HUDEP-2 (cell line): ENCODE measurements at regions not wholly inside any gene's neighbourhood (a gene's known extent, or its start where the extent isn't known, plus 50 kb on each side); places are given as distances from the start of the nearest gene placed in this dataset.
"Not testable (repeated sequence)": the region's sequence is repeated elsewhere in the genome, so short reads cannot be mapped to it uniquely, and the experiment has no call there.

Experiments
- DNase-seq, 76 experiments: peaks; one replicate each; lab custom pipeline; 2025; ENCODE audit not compliant: unreplicated experiment in 76 of 76; lab: John Stamatoyannopoulos, UW

DNA sequence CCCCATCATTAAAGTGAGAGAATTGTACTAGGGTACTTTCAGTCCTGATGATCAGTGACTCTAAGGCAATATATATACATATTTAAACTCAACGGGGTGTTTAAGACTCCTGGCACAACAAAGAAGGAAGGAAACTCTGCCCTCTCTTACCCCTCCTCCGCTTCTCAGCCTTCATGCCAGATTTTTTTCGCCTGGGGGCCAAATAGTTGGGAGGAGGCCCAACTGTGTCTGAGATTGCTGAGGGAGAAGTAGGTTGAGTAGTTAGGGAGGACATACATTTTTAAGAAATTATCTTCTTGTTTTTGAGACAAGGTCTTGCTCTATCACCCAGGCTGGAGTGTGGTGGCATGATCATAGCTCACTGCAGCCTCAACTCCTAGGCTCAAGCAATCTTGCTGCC, 127.7 kb upstream of the SHB start:
- no peak for DNase-seq

DNA sequence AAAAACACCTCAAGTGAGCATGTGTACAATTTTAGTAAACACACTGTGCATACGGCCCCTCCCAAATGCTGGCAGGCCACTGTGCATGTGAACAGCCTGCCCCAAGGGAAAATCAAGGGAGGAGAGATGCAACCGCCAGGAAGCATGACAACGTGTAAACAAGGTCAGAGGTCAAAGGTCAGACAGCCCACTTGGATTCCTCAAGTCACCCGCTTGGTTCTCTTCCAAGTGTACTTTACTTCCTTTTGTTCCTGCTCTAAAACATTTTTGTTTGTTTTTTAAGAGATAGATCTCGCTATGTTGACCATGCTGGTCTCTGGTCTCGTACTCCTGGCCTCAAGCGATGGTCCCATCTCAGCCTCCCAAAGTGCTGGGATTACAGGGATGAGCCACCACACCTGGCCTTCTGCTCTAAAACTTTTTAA, 126.7 kb upstream of the SHB start:
- DNase-seq: no peak

DNA sequence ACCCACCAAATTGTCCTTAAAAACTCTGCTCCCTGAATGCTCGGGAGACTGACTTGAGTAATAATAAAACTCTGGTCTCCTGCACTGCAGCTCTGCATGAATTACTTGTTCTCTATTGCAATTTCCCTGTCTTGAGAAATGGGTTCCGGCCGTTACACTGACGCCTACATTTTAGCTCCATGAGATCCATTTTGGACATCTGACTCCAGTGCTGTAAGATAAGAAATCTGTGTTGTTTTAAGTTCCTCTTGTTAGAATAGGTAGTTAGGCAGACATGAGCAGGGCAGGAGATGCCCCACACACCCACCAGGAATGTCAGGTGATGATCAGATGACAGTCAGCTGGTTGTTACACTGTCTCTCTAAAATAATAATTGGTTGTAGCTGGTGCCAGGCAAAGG, 125.8 kb upstream of the SHB start:
- DNase-seq: no peak

- no peak for DNase-seq
Measured at GRCh38 chr9:38192731-38193265, 123.8 kb upstream of the SHB start.

DNA sequence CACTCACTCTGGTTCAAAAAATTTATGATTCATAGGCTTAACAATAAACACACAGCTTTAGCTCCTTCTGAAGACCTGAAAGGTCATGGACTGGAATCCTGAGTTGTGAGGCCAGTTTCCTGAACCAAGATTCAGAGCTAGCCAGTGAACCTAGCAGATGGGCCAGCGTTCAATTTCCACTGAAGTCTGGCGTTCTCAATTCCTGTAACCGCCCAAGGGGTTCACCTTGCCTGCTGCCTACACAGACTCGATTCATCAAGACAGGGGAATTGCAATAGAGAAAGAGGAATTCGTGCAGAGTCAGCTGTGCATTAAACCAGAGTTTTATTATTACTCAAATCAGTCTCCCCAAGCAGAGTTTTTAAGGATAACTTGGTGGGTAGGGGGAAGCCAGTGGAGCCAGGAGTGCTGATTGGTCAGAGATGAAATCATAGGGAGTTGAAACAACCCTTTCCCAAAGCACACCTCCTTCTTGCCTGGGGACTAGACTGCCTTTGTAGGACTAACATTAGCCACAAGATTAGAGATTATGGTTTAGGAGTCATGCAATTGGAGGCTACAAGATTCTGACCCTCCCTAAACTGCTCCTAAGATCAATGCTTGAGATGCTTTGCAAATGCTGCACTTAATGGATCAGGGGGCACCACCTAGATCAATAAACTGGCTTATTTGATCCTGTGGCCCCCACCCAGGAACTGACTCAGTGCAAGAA, 117.5 kb upstream of the SHB start:
- DNase-seq: no peak

DNA sequence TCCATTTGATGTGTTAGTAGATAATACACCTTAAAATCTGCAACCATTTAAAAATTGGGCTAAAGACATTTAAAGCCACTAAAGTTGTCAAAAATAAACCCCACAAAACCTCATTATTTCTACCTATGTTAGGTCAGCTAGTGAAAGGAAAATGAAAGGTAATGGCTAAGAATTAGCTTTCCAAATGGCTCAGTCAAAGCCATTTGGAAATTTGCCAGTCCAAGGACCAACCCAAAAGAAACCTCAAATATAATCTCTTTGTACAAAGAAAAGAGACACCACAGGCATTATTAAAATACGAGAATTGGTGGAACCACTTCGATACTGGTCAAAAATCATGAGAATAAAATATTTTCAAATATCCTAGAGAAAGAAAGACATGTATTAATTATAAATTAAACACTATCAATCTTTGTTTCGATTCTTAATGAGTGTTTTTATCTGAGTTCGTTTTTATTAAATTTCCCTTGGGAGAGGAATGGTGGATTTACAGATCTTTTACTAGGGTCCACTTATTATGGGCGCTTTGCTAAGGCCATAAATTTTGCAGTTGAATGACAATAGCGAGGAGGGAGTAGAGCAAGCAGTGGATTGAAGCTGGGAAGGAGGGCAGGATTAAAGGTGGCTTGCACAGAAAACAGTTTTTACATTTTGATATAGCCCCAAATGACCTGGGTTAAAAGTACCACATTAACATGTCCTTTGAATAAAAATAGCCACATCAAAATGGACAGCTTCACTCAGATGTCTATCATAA, 116.8 kb upstream of the SHB start:
- no peak for DNase-seq

DNA sequence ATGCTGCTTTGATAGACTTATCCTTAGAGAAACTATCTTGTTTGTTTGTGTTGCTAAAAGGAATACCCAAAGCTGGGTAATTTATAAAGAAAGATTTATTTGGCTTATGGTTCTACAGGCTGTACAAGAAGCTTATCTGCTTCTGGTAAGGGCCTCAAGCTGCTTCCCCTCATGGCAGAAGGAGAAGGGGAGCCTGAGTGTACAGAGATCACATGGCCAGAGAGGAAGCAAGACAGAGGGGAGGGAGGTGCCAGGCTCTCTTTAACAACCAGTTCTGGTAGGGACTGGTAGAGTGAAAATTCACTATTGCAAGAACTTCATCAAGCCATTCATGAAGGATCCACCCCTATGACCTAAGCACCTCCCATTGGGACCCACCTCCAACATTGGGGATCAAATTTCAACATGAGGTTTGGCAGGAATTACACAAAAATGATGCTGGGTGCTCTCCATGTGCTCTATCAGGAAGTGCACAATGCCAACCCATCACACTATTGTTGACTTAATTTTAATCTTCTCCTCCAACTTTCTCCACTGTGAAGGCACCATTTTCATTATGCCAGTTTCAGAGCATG, 115.1 kb upstream of the SHB start:
- DNase-seq: no peak

DNA sequence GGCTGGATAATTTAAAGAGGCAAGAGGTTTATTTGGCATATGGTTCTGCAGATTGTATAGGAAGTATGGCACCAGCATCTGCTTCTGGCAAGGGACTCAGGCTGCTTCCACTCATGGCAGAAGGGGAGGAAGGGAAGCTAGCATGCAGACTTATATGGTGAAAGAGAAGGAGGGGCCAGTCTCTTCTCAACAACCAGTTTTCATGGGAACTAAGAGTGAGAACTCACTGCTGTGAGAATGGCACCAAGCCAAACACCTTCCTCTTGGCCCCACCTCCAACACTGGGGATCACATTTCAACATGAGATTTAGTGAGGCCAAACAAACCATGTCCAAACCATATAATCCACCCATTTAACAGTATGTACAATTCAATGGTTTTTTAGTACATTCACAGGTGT, 113.3 kb upstream of the SHB start:
- no peak for DNase-seq

DNA sequence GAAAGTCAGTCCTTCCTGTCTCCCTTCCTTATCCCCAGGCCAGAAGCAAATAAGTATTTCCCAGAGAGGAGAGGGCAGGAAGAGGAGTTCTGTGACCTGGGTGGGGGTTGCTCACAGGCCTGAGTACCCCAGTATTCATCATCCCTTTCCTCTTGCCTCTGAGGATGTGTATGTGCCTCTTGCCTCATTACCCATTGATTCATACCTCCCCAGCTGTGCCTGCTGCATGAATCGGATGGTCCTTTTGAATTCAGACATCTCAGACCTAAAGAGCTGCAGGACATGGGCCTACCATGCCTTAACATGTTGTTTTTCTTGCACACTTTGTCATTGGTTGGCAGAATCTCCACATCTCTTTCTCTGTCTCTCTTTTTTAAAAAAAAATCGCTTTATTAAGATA, 112.8 kb upstream of the SHB start:
- no peak for DNase-seq

DNA sequence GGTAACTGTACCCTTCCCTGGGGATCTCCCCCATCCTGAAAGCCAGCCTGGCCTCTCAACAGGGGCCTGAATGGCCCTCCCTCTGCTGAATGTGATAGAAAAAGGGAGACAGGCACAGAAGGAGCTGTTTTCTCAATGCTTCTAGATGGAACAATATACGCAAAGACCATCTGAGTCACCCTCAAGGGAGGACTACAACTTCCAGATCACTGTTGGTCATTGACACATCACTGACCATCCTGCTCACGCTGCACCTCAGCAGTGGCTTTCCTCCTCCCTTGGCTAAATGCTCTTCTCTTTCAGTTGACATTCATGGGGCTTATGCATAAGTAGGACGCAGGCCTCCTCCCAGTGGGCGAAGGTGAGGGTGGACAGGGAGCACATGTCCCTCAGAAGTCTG, 112.2 kb upstream of the SHB start:
- DNase-seq: no peak

DNA sequence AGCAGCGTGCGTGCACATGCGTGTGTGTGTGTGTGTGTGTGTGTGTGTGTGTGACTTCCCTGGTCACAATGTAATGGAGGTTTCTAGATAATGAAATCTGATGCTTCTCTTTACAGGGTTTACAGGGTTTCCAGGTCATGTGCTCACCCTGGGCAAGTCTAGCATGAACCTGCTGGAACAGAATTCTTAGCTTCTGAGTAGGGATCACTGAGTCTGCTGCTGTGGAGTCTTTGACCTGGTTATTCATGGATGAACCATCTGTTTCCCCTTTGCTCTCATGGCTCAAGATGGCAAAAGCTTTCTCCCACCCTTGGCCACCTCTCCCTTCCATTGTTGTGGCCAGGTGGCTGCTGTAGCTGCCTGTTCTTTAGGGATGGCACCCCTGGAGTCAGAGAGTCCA, 111.6 kb upstream of the SHB start:
- DNase-seq: no peak

- no peak for DNase-seq
Measured at GRCh38 chr9:38179965-38180364, 110.9 kb upstream of the SHB start.

GRCh38 chr9:38178237-38178636, 109.2 kb upstream of the SHB start:
- DNase-seq: no peak

DNA sequence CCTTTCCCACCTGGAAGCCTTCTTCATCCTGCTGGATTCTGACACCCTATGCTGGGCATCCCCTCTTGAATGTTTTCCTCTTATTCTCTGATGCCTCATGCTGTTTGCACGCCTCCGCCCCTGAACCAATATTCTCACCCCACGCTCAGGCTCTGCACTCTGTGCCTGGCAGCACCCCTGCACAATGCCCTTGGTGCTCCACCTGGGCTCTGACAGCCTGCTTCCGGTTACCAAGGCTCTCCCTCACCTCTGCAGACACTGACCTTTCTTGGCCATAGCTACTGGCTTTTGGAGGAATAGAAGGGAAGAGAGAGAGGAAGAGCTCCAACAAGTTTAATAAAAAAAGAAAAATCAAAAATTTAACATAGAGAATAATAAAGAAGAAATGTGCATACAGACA, 108.7 kb upstream of the SHB start:
- no peak for DNase-seq

GRCh38 chr9:38176251-38176650, 107.2 kb upstream of the SHB start:
- no peak for DNase-seq

DNA sequence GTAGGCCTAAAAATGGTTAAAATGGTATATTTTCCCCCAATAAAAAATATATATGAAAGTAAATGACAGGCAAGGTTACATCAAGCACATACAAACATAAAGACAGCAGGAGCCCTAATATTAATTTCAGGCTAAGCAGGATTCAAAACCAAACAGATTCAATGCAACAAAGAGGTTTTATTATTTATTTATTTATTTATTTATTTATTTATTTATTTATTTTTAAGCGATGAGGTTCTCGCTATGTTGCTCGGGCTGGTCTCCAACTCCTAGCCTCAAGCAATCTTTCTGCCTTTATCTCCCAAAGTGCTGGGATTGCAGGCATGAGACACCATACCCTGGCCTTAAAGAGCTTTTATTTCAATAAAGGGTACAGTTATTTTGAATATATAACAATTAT, 106.4 kb upstream of the SHB start:
- DNase-seq: no peak

GRCh38 chr9:38172586-38172985, 103.6 kb upstream of the SHB start:
- DNase-seq: no peak

- DNase-seq: no peak
Measured at GRCh38 chr9:38171926-38172325, 102.9 kb upstream of the SHB start.

DNA sequence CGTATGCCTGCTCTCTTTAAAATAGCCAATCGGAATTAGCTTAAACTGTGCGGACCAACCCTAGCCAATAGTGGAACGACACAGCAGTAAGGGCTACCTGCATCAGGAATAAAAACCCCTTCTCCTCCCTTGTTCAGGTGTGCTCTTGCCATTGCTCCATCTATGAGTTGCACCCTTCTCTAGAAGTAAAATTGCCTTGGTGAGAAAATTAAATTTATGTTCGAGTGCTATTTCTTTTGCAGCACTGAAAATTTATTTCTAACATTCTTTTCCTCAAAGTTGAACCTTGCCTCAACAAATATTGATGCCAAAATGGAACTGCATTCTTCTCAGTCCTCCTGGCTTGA, 102.5 kb upstream of the SHB start:
- no peak for DNase-seq

DNA sequence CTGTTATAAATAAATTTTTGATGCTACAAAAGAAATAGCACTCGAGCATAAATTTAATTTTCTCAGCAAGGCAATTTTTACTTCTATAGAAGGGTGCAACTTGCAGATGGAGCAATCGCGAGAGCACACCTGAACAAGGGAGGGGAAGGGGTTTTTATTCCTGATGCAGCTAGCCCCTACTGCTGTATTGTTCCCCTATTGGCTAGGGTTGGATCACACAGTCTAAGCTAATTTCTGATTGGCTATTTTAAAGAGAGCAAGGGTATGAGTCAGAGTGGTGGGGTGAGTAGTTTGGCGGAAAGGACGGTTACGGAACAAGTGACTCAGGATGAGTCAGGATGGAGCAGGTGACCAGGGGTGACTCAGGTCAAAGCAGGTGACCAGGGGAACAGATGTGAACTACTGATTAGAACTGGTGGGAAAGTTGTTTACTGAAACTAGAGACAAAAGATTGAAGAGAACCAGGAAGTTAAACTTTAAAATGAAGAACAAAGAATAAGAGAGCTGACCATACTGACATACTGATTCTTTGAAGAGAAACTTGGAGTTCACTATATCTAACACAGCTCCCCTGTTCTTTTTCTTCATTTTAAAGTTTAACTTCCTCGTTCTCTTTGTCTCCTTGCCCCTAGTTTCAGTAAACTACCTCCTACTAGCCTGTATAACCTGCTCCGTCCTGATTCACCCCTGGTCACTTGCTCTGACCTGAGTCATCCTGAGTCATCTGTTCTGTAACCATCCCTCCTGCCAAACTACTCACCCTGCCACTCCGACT, 101.9 kb upstream of the SHB start:
- peak in 1 of 76 experiments; percentile 7 for DNase-seq

- DNase-seq: not testable (repeated sequence)
Measured at GRCh38 chr9:38170155-38170554, 101.1 kb upstream of the SHB start.
